ENCODE measurements at regions not wholly inside any gene's neighbourhood (a gene's known extent, or its start where the extent isn't known, plus 50 kb on each side); places are given as distances from the start of the nearest gene placed in this dataset.

DNA sequence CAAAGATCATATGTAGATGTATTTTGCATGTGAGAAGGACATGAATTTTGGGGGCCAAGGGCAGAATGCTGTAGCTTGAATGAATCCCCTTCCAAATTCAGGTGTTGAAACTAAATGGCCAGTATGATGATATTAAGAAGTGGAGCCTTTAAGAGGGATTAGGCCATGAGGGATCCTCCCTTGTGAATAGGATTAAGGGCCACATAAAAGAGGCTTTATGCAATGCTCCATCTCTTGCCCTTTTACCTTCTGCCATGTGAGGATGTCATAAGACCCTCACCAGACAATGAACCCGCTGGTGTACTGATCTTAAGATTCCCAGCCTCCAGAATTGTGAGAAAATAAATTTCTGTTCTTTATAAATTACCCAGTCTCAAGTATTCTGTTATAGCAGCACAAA lies 206.1 kb downstream of the YTHDC2 start:
- Histone ChIP-seq H3K36me3 (no peaks in the 10 kb centered on the region), H3K4me3 (no peak overlapping the region), H3K27me3 (no peaks in the 10 kb centered on the region), H3K4me1 (no peaks in the 10 kb centered on the region), H3K9me3 (no peaks in the 10 kb centered on the region), H3K27ac (no peak overlapping the region)
- ATAC-seq: no peak
- intact Hi-C loops (cut with DNase I): no loop called here
- 50% methylated on average over 1 of the region's 1 CpG for WGBS (ENCODE audit: insufficient coverage, low coverage, low lambda C conversion rate, missing lambda C conversion rate)
- TF ChIP-seq, protein P1, sequence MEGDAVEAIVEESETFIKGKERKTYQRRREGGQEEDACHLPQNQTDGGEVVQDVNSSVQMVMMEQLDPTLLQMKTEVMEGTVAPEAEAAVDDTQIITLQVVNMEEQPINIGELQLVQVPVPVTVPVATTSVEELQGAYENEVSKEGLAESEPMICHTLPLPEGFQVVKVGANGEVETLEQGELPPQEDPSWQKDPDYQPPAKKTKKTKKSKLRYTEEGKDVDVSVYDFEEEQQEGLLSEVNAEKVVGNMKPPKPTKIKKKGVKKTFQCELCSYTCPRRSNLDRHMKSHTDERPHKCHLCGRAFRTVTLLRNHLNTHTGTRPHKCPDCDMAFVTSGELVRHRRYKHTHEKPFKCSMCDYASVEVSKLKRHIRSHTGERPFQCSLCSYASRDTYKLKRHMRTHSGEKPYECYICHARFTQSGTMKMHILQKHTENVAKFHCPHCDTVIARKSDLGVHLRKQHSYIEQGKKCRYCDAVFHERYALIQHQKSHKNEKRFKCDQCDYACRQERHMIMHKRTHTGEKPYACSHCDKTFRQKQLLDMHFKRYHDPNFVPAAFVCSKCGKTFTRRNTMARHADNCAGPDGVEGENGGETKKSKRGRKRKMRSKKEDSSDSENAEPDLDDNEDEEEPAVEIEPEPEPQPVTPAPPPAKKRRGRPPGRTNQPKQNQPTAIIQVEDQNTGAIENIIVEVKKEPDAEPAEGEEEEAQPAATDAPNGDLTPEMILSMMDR (IDR thresholded peaks at IDR 0.05): no peak
- TF ChIP-seq POLR2A (IDR thresholded peaks at IDR 0.05): no peak
- DNase-seq: no peak

DNA sequence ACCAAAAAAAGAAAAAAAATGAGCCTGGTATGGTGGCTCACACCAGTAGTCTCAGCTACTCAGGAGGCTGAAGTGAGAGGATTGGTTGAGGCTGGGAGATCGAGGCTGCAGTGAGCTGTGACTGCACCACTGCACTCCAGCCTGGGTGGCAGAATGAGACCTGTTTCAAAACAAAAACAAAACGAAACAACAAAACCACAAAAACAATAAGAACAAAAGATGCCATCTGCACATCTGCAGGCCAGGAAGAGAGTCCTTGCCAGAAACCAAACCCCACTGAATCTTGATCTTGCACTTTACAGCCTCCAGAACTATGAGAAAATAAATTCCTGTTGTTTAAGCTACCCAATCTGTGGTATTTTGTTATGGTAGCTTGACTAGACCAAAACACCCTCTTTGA lies 207.7 kb downstream of the YTHDC2 start:
- H3K4me3 ChIP-seq: no peak overlapping the region
- no peaks in the 10 kb centered on the region for H3K9me3 ChIP-seq
- H3K4me1 ChIP-seq: no peaks in the 10 kb centered on the region
- no peak for ATAC-seq
- intact Hi-C loops (cut with DNase I): no loop called here
- no peak for DNase-seq
- 19% methylated on average over 2 of the region's 2 CpGs for WGBS (ENCODE audit: insufficient coverage, low coverage, low lambda C conversion rate, missing lambda C conversion rate)
- TF ChIP-seq POLR2A (IDR thresholded peaks at IDR 0.05): no peak
- TF ChIP-seq, protein P1 (IDR thresholded peaks at IDR 0.05): no peak
- no peaks in the 10 kb centered on the region for H3K27me3 ChIP-seq
- no peaks in the 10 kb centered on the region for H3K36me3 ChIP-seq
- no peak overlapping the region for H3K27ac ChIP-seq

DNA sequence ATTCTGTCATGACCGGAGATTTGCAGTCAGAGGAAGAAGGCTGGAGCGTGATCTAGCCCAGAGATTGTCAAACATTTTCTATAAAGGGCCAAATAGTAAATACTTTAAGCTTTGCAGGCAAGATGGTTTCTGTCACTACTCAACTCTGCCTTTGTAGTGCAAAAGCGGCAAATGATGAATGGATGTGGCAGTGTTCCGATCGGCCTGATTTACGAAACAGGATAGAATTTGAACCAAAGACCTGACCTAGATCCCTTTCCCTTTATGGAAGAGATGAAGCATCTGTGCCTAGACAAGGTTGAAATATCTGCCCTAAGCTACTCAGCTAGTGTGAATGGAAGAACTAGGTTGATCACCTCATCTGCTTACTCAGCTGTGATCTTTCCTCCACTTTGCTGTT lies 209.5 kb downstream of the YTHDC2 start:
- no peak overlapping the region for H3K4me3 ChIP-seq
- DNase-seq (no peak), ATAC-seq (no peak)
- 47% methylated on average over 6 of the region's 6 CpGs for WGBS (ENCODE audit: insufficient coverage, low coverage, low lambda C conversion rate, missing lambda C conversion rate)
- H3K27ac ChIP-seq: no peak overlapping the region
- H3K27me3 ChIP-seq: no peaks in the 10 kb centered on the region
- no peaks in the 10 kb centered on the region for H3K36me3 ChIP-seq
- no peak for TF ChIP-seq POLR2A (IDR thresholded peaks at IDR 0.05)
- TF ChIP-seq, protein P1 (IDR thresholded peaks at IDR 0.05): no peak
- no peaks in the 10 kb centered on the region for H3K9me3 ChIP-seq
- intact Hi-C loops (cut with DNase I): no loop called here
- H3K4me1 ChIP-seq: no peaks in the 10 kb centered on the region

DNA sequence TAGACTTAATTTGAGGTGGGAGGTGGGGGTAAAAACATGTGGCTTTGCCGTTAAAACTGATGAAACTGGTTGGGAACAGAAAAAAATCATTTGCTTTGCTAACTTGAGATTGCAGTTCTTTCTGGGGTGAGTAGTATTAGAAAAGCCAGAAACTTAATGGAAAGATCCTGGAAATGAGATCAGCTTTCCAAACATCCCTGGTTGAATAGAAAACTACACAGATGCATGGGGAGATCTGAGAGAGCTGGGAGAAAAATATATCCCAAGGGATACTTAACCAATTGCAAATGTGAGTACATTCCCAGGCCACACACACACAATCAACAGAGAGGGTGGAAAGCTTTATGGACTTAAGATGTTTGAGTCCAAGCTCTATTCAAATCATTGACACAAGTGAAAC lies 222.3 kb downstream of the YTHDC2 start:
- H3K27ac ChIP-seq: no peak overlapping the region
- no peaks in the 10 kb centered on the region for H3K4me1 ChIP-seq
- H3K36me3 ChIP-seq: no peaks in the 10 kb centered on the region
- intact Hi-C loops (cut with DNase I): no loop called here
- 29% methylated on average over 1 of the region's 1 CpG for WGBS (ENCODE audit: insufficient coverage, low coverage, low lambda C conversion rate, missing lambda C conversion rate)
- no peaks in the 10 kb centered on the region for H3K9me3 ChIP-seq
- H3K27me3 ChIP-seq: no peaks in the 10 kb centered on the region
- TF ChIP-seq, protein P1 (IDR thresholded peaks at IDR 0.05): no peak
- TF ChIP-seq POLR2A (IDR thresholded peaks at IDR 0.05): no peak
- DNase-seq (no peak), ATAC-seq (no peak)
- H3K4me3 ChIP-seq: no peak overlapping the region

DNA sequence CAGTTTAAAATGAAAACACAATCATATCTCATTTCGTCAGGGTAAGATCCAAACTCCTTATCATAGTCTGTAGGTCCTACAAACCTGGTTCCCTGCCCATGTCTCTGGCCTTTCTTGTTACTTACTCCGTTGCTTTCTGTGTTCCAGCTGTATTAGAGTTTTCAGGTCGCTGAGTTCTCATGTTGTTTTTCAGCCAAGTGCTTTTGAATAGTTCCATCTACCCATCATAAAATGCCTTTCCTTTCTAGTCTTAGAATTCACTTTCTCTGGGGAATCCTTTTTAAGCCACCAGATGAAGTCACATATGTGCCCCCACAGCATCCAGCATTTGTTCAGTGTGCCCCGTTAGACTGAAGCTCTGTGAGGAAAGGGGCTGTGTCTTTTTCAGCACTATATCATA lies 228.7 kb downstream of the YTHDC2 start:
- no peak for DNase-seq
- 33% methylated on average over 4 of the region's 4 CpGs for WGBS (ENCODE audit: insufficient coverage, low coverage, low lambda C conversion rate, missing lambda C conversion rate)
- H3K9me3 ChIP-seq: no peaks in the 10 kb centered on the region
- no peak overlapping the region for H3K27ac ChIP-seq
- no peaks in the 10 kb centered on the region for H3K36me3 ChIP-seq
- no peak for ATAC-seq
- H3K27me3 ChIP-seq: no peaks in the 10 kb centered on the region
- intact Hi-C loops (cut with DNase I): no loop called here
- H3K4me3 ChIP-seq: no peak overlapping the region
- no peaks in the 10 kb centered on the region for H3K4me1 ChIP-seq
- TF ChIP-seq POLR2A (IDR thresholded peaks at IDR 0.05): no peak
- TF ChIP-seq, protein P1 (IDR thresholded peaks at IDR 0.05): no peak

Measured in right lobe of liver (tissue), 6 donors.